Karpas-422 (cell line): ENCODE measurements at regions not wholly inside any gene's neighbourhood (a gene's known extent, or its start where the extent isn't known, plus 50 kb on each side); places are given as distances from the start of the nearest gene placed in this dataset.

Source experiments
- DNase-seq: peaks from one replicate; pipeline ENCODE4 v3.0.0-alpha.2; 2015
- H2AFZ ChIP-seq: fragments of 200-600 bp; sonication (generic); 2 replicates; pipeline ENCODE4 v1.6.1; 2014; ENCODE audit warnings: antibody characterized with exemption, low read length, mixed read lengths
- H3K27ac ChIP-seq: fragments of 200-600 bp; sonication (generic); 2 replicates; pipeline ENCODE4 v1.5.1; 2014; ENCODE audit warnings: mild to moderate bottlenecking, low read length, moderate library complexity
- H3K27me3 ChIP-seq: fragments of 200-600 bp; sonication (generic); 2 replicates; pipeline ENCODE4 v1.6.1; 2014; ENCODE audit warnings: low read length, mixed read lengths
- H3K36me3 ChIP-seq: fragments of 200-600 bp; sonication (generic); 2 replicates; pipeline ENCODE4 v1.6.1; 2014; ENCODE audit warnings: low read length, mixed read lengths; ENCODE audit not compliant: insufficient read depth
- H3K4me1 ChIP-seq: fragments of 200-600 bp; sonication (generic); 2 replicates; pipeline ENCODE4 v1.6.1; 2014; ENCODE audit warnings: mild to moderate bottlenecking, low read length, mixed read lengths
- H3K4me2 ChIP-seq: fragments of 200-600 bp; sonication (generic); 2 replicates; pipeline ENCODE4 v1.6.1; 2014; ENCODE audit warnings: low read length, low read depth, mild to moderate bottlenecking; ENCODE audit not compliant: poor library complexity, severe bottlenecking
- H3K4me3 ChIP-seq: fragments of 200-600 bp; sonication (generic); 2 replicates; pipeline ENCODE4 v1.5.1; 2014; ENCODE audit warnings: mild to moderate bottlenecking, antibody characterized with exemption, low read length, mixed read lengths
- H3K79me2 ChIP-seq: fragments of 200-600 bp; sonication (generic); 2 replicates; pipeline ENCODE4 v1.6.1; 2014; ENCODE audit warnings: mild to moderate bottlenecking, low read length, mixed read lengths
- H3K9ac ChIP-seq: fragments of 200-600 bp; sonication (generic); 2 replicates; pipeline ENCODE4 v1.6.0; 2014; ENCODE audit warnings: low read length
- H3K9me2 ChIP-seq: fragments of 200-600 bp; sonication (generic), shearing (Covaris generic); replicated peaks from 2 replicates; pipeline ENCODE4 v1.6.0; 2014; ENCODE audit warnings: mild to moderate bottlenecking, low read length, moderate library complexity; ENCODE audit not compliant: insufficient read depth
- H3K9me3 ChIP-seq: fragments of 300-700, 200-600 bp; sonication (generic); 2 replicates; pipeline ENCODE4 v1.6.1; 2014; ENCODE audit warnings: low read length, mixed read lengths
- H4K20me1 ChIP-seq: fragments of 200-600 bp; sonication (generic); 2 replicates; pipeline ENCODE4 v1.6.1; 2014; ENCODE audit warnings: mild to moderate bottlenecking, antibody characterized with exemption, low read length, low read depth; ENCODE audit not compliant: insufficient read depth

GRCh38 chr3:98972155-98972554, 70.7 kb upstream of the DCBLD2 start:
- Histone ChIP-seq H3K4me2 (no peak overlapping the region), H3K4me1 (no peaks in the 10 kb centered on the region), H3K4me3 (no peak overlapping the region), H3K79me2 (no peaks in the 10 kb centered on the region), H3K9ac (no peak overlapping the region), H3K27me3 (no peaks in the 10 kb centered on the region), H3K27ac (no peak overlapping the region), H3K36me3 (no peaks in the 10 kb centered on the region), H2AFZ (no peak overlapping the region), H3K9me3 (no peaks in the 10 kb centered on the region), H3K9me2 (0 out of 2 replicates have a peak, but pooled peaks cover 3% of the 10 kb centered on the region), H4K20me1 (no peaks in the 10 kb centered on the region)
- no peak for DNase-seq

- Histone ChIP-seq H2AFZ (no peak overlapping the region), H3K36me3 (no peaks in the 10 kb centered on the region), H3K27me3 (no peaks in the 10 kb centered on the region), H3K27ac (no peak overlapping the region), H3K9me2 (0 out of 2 replicates have a peak, but pooled peaks cover 3% of the 10 kb centered on the region), H3K4me2 (no peak overlapping the region), H3K9ac (no peak overlapping the region), H3K9me3 (no peaks in the 10 kb centered on the region), H3K79me2 (no peaks in the 10 kb centered on the region), H3K4me3 (no peak overlapping the region), H3K4me1 (no peaks in the 10 kb centered on the region), H4K20me1 (no peaks in the 10 kb centered on the region)
- no peak for DNase-seq
Observed at GRCh38 chr3:98971169-98971681, 69.7 kb upstream of the DCBLD2 start.

- no peaks in the 10 kb centered on the region for H3K4me1 ChIP-seq
- no peak overlapping the region for H3K27ac ChIP-seq
- H3K4me3 ChIP-seq: no peak overlapping the region
- H3K36me3 ChIP-seq: no peaks in the 10 kb centered on the region
- no peaks in the 10 kb centered on the region for H3K27me3 ChIP-seq
- no peak overlapping the region for H2AFZ ChIP-seq
- DNase-seq: no peak
- H3K79me2 ChIP-seq: no peaks in the 10 kb centered on the region
- no peak overlapping the region for H3K9ac ChIP-seq
- H4K20me1 ChIP-seq: no peaks in the 10 kb centered on the region
- H3K9me3 ChIP-seq: no peaks in the 10 kb centered on the region
- H3K9me2 ChIP-seq: 0 out of 2 replicates have a peak, but pooled peaks cover 3% of the 10 kb centered on the region
- H3K4me2 ChIP-seq: no peak overlapping the region
Observed at GRCh38 chr3:98969295-98969694, 67.8 kb upstream of the DCBLD2 start.

GRCh38 chr3:98968824-98969223, 67.3 kb upstream of the DCBLD2 start:
- Histone ChIP-seq H3K4me3 (no peak overlapping the region), H3K9me2 (0 out of 2 replicates have a peak, but pooled peaks cover 3% of the 10 kb centered on the region), H3K79me2 (no peaks in the 10 kb centered on the region), H3K4me2 (no peak overlapping the region), H2AFZ (no peak overlapping the region), H4K20me1 (no peaks in the 10 kb centered on the region), H3K9me3 (no peaks in the 10 kb centered on the region), H3K36me3 (no peaks in the 10 kb centered on the region), H3K27me3 (no peaks in the 10 kb centered on the region), H3K27ac (no peak overlapping the region), H3K9ac (no peak overlapping the region), H3K4me1 (0 out of 2 replicates have a peak, but pooled peaks cover under 1% of the 10 kb centered on the region)
- DNase-seq: no peak

GRCh38 chr3:98968347-98968746, 66.9 kb upstream of the DCBLD2 start:
- no peak overlapping the region for H3K4me2 ChIP-seq
- no peaks in the 10 kb centered on the region for H3K36me3 ChIP-seq
- H3K9me3 ChIP-seq: no peaks in the 10 kb centered on the region
- H3K4me3 ChIP-seq: no peak overlapping the region
- no peak overlapping the region for H3K9ac ChIP-seq
- H3K9me2 ChIP-seq: 0 out of 2 replicates have a peak, but pooled peaks cover 3% of the 10 kb centered on the region
- no peak for DNase-seq
- no peak overlapping the region for H2AFZ ChIP-seq
- H3K27ac ChIP-seq: no peak overlapping the region
- no peaks in the 10 kb centered on the region for H4K20me1 ChIP-seq
- H3K79me2 ChIP-seq: no peaks in the 10 kb centered on the region
- peaks cover 5% of the 10 kb centered on the region; the same call in 1 of the 2 replicates for H3K4me1 ChIP-seq
- H3K27me3 ChIP-seq: no peaks in the 10 kb centered on the region

GRCh38 chr3:98967758-98968157, 66.3 kb upstream of the DCBLD2 start:
- no peaks in the 10 kb centered on the region for H4K20me1 ChIP-seq
- 0 out of 2 replicates have a peak, but pooled peaks cover 3% of the 10 kb centered on the region for H3K9me2 ChIP-seq
- peaks cover 6% of the 10 kb centered on the region; the same call in 1 of the 2 replicates for H3K4me1 ChIP-seq
- no peak overlapping the region for H3K27ac ChIP-seq
- H3K4me2 ChIP-seq: no peak overlapping the region
- no peak overlapping the region for H3K9ac ChIP-seq
- no peak overlapping the region for H3K4me3 ChIP-seq
- H3K9me3 ChIP-seq: no peaks in the 10 kb centered on the region
- no peak for DNase-seq
- H3K36me3 ChIP-seq: no peaks in the 10 kb centered on the region
- H3K79me2 ChIP-seq: no peaks in the 10 kb centered on the region
- H2AFZ ChIP-seq: no peak overlapping the region
- no peaks in the 10 kb centered on the region for H3K27me3 ChIP-seq

- Histone ChIP-seq H4K20me1 (no peaks in the 10 kb centered on the region), H3K27ac (no peak overlapping the region), H3K9ac (no peak overlapping the region), H3K9me2 (0 out of 2 replicates have a peak, but pooled peaks cover 3% of the 10 kb centered on the region), H3K9me3 (no peaks in the 10 kb centered on the region), H3K4me2 (no peak overlapping the region), H3K27me3 (no peaks in the 10 kb centered on the region), H2AFZ (no peak overlapping the region), H3K4me3 (no peak overlapping the region), H3K36me3 (no peaks in the 10 kb centered on the region), H3K4me1 (peaks cover 6% of the 10 kb centered on the region; the same call in 1 of the 2 replicates), H3K79me2 (no peaks in the 10 kb centered on the region)
- no peak for DNase-seq
Observed at GRCh38 chr3:98966862-98967546, 65.5 kb upstream of the DCBLD2 start.

GRCh38 chr3:98966434-98966833, 64.9 kb upstream of the DCBLD2 start:
- no peak overlapping the region for H3K27ac ChIP-seq
- no peaks in the 10 kb centered on the region for H3K9me3 ChIP-seq
- H2AFZ ChIP-seq: no peak overlapping the region
- peaks cover 6% of the 10 kb centered on the region; the same call in 1 of the 2 replicates for H3K4me1 ChIP-seq
- no peaks in the 10 kb centered on the region for H3K36me3 ChIP-seq
- H3K9ac ChIP-seq: no peak overlapping the region
- no peak overlapping the region for H3K4me2 ChIP-seq
- no peaks in the 10 kb centered on the region for H4K20me1 ChIP-seq
- H3K27me3 ChIP-seq: no peaks in the 10 kb centered on the region
- no peaks in the 10 kb centered on the region for H3K79me2 ChIP-seq
- no peak for DNase-seq
- H3K4me3 ChIP-seq: no peak overlapping the region
- H3K9me2 ChIP-seq: 0 out of 2 replicates have a peak, but pooled peaks cover 3% of the 10 kb centered on the region
